HG03175 (cell line): ENCODE measurements at regions not wholly inside any gene's neighbourhood (a gene's known extent, or its start where the extent isn't known, plus 50 kb on each side); places are given as distances from the start of the nearest gene placed in this dataset.
"Not testable (repeated sequence)": the region's sequence is repeated elsewhere in the genome, so short reads cannot be mapped to it uniquely, and the experiment has no call there.

Experiments used
- ATAC-seq: cut with Tn5 transposase; IDR thresholded peaks from one replicate; pipeline ENCODE4 v1.9.1; 2021; ENCODE audit warnings: mild to moderate bottlenecking, moderate library complexity; ENCODE audit not compliant: unreplicated experiment

GRCh38 chr5:89191374-89191773, 308.4 kb upstream of the MEF2C start:
- no peak for ATAC-seq

- no peak for ATAC-seq
These were observed 307.7 kb upstream of the MEF2C start for GRCh38 chr5:89190515-89191265.

GRCh38 chr5:89187883-89188465, 305.0 kb upstream of the MEF2C start:
- peak; percentile 58 for ATAC-seq

GRCh38 chr5:89187268-89187667, 304.3 kb upstream of the MEF2C start:
- ATAC-seq: peak; percentile 32

- ATAC-seq: no peak
These were observed 298.6 kb upstream of the MEF2C start for GRCh38 chr5:89181546-89181945.

- ATAC-seq: no peak
These were observed 296.7 kb upstream of the MEF2C start for GRCh38 chr5:89179731-89180130.

- ATAC-seq: no peak
These were observed 295.6 kb upstream of the MEF2C start for GRCh38 chr5:89178541-89178940.

GRCh38 chr5:89173528-89173927, 290.5 kb upstream of the MEF2C start:
- no peak for ATAC-seq

GRCh38 chr5:89168766-89169165, 285.8 kb upstream of the MEF2C start:
- ATAC-seq: peak; percentile 95

- ATAC-seq: not testable (repeated sequence)
These were observed 281.7 kb upstream of the MEF2C start for GRCh38 chr5:89164703-89165102.

- no peak for ATAC-seq
These were observed 273.2 kb upstream of the MEF2C start for GRCh38 chr5:89156226-89156625.

- no peak for ATAC-seq
These were observed 264.0 kb upstream of the MEF2C start for GRCh38 chr5:89147031-89147430.

- no peak for ATAC-seq
These were observed 254.2 kb upstream of the MEF2C start for GRCh38 chr5:89137148-89137547.

- no peak for ATAC-seq
These were observed 251.0 kb upstream of the MEF2C start for GRCh38 chr5:89133975-89134374.

GRCh38 chr5:89133129-89133528, 250.1 kb upstream of the MEF2C start:
- ATAC-seq: no peak

GRCh38 chr5:89130851-89131250, 247.9 kb upstream of the MEF2C start:
- ATAC-seq: no peak

- ATAC-seq: no peak
These were observed 247.0 kb upstream of the MEF2C start for GRCh38 chr5:89129941-89130340.

GRCh38 chr5:89128906-89129625, 246.1 kb upstream of the MEF2C start:
- ATAC-seq: no peak

- no peak for ATAC-seq
These were observed 245.1 kb upstream of the MEF2C start for GRCh38 chr5:89128092-89128491.

- ATAC-seq: no peak
These were observed 244.2 kb upstream of the MEF2C start for GRCh38 chr5:89127191-89127590.

GRCh38 chr5:89125372-89125771, 242.4 kb upstream of the MEF2C start:
- ATAC-seq: no peak

GRCh38 chr5:89123581-89123980, 240.6 kb upstream of the MEF2C start:
- no peak for ATAC-seq
